ENCODE measurements at regions not wholly inside any gene's neighbourhood (a gene's known extent, or its start where the extent isn't known, plus 50 kb on each side); places are given as distances from the start of the nearest gene placed in this dataset.

DNA sequence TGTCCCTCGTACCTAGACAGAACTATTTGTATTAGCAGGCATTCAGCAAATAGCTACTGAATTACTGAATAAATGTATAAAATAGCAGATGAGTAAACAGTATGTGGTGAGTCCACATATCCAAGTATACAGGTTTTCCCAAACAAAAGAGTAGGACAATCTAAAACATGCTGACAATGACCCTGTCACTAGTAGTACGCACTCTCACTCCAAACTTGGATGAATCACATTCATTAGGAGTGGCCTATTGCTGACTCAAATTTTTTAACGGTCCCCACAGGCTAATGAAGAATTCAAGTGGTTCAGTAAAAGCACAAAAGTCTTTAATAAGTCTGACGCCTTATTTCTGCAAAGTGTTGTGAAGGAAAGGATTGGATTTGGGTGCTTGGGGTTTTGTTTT, 449.3 kb upstream of the THBS1 start:
- Histone ChIP-seq H2BK12ac (ENCODE audit: low read depth, low read length) (no peak overlapping the region), H4K5ac (ENCODE audit: insufficient read length, low read depth, low read length) (no peak overlapping the region), H3K79me2 (ENCODE audit: control insufficient read depth in 1 of 2, insufficient read depth in 2 of 2, low read length in 2 of 2) (no peaks in the 10 kb centered on the region), H3K9ac (replicated peaks in 1 of 4; ENCODE audit: extremely low read depth in 1 of 4, low read depth in 3 of 4, low read length in 3 of 4) (no peak overlapping the region), H2BK20ac (ENCODE audit: low read length) (no peak overlapping the region), H3K36me3 (ENCODE audit: control insufficient read depth in 2 of 4, insufficient read depth in 4 of 4, low read length in 3 of 4) (no peaks in the 10 kb centered on the region), H4K8ac (ENCODE audit: extremely low read depth, insufficient read depth, low read length) (no peak overlapping the region), H3K56ac (replicated peaks; ENCODE audit: insufficient read length, low read depth, low read length) (no peak overlapping the region), H3K14ac (ENCODE audit: insufficient read length) (no peak overlapping the region), H2BK15ac (ENCODE audit: low read length) (no peak overlapping the region), H2BK120ac (replicated peaks; ENCODE audit: low read depth, low read length) (no peak overlapping the region), H3K23ac (ENCODE audit: insufficient read length) (no peak overlapping the region), H3K27me3 (replicated peaks in 1 of 4; ENCODE audit: control insufficient read depth in 3 of 4, extremely low read depth in 1 of 4, insufficient read depth in 3 of 4, low read length in 3 of 4) (no peaks in the 10 kb centered on the region), H2BK5ac (ENCODE audit: low read depth, low read length) (no peak overlapping the region), H3K18ac (ENCODE audit: extremely low read depth, low read length) (no peak overlapping the region), H3K9me3 (ENCODE audit: insufficient read depth in 2 of 2, low read depth in 1 of 2, low read length in 1 of 2) (no peaks in the 10 kb centered on the region), H3K4me3 (ENCODE audit: extremely low read depth in 1 of 4, insufficient read depth in 2 of 4, low read depth in 3 of 4, low read length in 4 of 4) (no peak overlapping the region), H2AFZ (ENCODE audit: low read length) (no peak overlapping the region), H4K20me1 (replicated peaks in 1 of 2; ENCODE audit: control insufficient read depth in 1 of 2, insufficient read depth in 2 of 2, low read length in 2 of 2) (peaks cover 0 to 2% of the 10 kb centered on the region in 2 experiments), H3K27ac (ENCODE audit: low read depth, low read length) (no peak overlapping the region), H3K79me1 (ENCODE audit: low read depth, low read length) (no peaks in the 10 kb centered on the region), H3K23me2 (ENCODE audit: low read depth, low read length) (no peaks in the 10 kb centered on the region), H3K4ac (replicated peaks; ENCODE audit: insufficient read length, low read depth, low read length) (no peak overlapping the region), H4K91ac (replicated peaks; ENCODE audit: insufficient read length, low read length) (no peak overlapping the region), H3K4me1 (replicated peaks in 1 of 4; ENCODE audit: control insufficient read depth in 3 of 4, insufficient read depth in 4 of 4, low read length in 3 of 4) (peaks cover 0 to 6% (median 3%) of the 10 kb centered on the region in 4 experiments; a peak in 5 of 7 replicates), H3K4me2 (ENCODE audit: insufficient read depth in 1 of 2, low read depth in 2 of 2, low read length in 2 of 2) (no peak overlapping the region), H2AK5ac (ENCODE audit: low read depth, low read length) (no peak overlapping the region)
- whole genome bisulfite sequencing, 2 experiments (ENCODE audit: extremely low coverage in 1 of 2, insufficient coverage in 1 of 2, insufficient read length in 1 of 2, insufficient replicate concordance in 2 of 2, low coverage in 1 of 2, low lambda C conversion rate in 2 of 2, missing lambda C conversion rate in 1 of 2) = 100% methylated on average over 4 of the region's 4 CpGs; no CpG with 5 or more reads in 1 of the 2 experiments
- DNase-seq (ENCODE audit: low read depth in 1 of 2, low spot score in 2 of 2) = no peak
- ChIA-PET CTCF (ENCODE audit: partially characterized antibody) (interaction anchor here (1.0 kb wide), 3 partner anchors 9 to 41 kb away, joined by 3 to 5 read pairs (median 3); no protein-coding TSS in a partner anchor), POLR2A (ENCODE audit: partially characterized antibody) (interaction anchor here (2.3 kb wide), 1 partner anchor 448 kb away, joined by 9 read pairs; the partner anchor contains the start of gene THBS1)
- no peak for FAIRE-seq
- TF ChIP-seq RXRA (IDR thresholded peaks at IDR 0.05; ENCODE audit: insufficient read depth, low read depth, low read length) (no peak), RNF2 (IDR thresholded peaks at IDR 0.05; ENCODE audit: borderline replicate concordance, low read depth, low read length, missing control alignments, poor library complexity, severe bottlenecking) (no peak)
- TF ChIP-seq, protein P1, sequence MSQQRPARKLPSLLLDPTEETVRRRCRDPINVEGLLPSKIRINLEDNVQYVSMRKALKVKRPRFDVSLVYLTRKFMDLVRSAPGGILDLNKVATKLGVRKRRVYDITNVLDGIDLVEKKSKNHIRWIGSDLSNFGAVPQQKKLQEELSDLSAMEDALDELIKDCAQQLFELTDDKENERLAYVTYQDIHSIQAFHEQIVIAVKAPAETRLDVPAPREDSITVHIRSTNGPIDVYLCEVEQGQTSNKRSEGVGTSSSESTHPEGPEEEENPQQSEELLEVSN (IDR thresholded peaks at IDR 0.05) = no peak
- TF ChIP-seq, protein P2, sequence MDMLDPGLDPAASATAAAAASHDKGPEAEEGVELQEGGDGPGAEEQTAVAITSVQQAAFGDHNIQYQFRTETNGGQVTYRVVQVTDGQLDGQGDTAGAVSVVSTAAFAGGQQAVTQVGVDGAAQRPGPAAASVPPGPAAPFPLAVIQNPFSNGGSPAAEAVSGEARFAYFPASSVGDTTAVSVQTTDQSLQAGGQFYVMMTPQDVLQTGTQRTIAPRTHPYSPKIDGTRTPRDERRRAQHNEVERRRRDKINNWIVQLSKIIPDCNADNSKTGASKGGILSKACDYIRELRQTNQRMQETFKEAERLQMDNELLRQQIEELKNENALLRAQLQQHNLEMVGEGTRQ (IDR thresholded peaks at IDR 0.05; ENCODE audit: low read length) = no peak
